ENCODE measurements at regions not wholly inside any gene's neighbourhood (a gene's known extent, or its start where the extent isn't known, plus 50 kb on each side); places are given as distances from the start of the nearest gene placed in this dataset.
"Not testable (repeated sequence)": the region's sequence is repeated elsewhere in the genome, so short reads cannot be mapped to it uniquely, and the experiment has no call there.

GRCh38 chr13:111060237-111060919 lies 54.7 kb upstream of the ARHGEF7 start:
- no peak overlapping the region for H3K9ac ChIP-seq (ENCODE audit: insufficient read depth, low read length, poor library complexity, severe bottlenecking)
- no peak for DNase-seq
- H3K4me1 Mint-ChIP-seq = no peaks in the 10 kb centered on the region
- TF ChIP-seq, protein P1, sequence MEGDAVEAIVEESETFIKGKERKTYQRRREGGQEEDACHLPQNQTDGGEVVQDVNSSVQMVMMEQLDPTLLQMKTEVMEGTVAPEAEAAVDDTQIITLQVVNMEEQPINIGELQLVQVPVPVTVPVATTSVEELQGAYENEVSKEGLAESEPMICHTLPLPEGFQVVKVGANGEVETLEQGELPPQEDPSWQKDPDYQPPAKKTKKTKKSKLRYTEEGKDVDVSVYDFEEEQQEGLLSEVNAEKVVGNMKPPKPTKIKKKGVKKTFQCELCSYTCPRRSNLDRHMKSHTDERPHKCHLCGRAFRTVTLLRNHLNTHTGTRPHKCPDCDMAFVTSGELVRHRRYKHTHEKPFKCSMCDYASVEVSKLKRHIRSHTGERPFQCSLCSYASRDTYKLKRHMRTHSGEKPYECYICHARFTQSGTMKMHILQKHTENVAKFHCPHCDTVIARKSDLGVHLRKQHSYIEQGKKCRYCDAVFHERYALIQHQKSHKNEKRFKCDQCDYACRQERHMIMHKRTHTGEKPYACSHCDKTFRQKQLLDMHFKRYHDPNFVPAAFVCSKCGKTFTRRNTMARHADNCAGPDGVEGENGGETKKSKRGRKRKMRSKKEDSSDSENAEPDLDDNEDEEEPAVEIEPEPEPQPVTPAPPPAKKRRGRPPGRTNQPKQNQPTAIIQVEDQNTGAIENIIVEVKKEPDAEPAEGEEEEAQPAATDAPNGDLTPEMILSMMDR (IDR thresholded peaks at IDR 0.05) = no peak
- no peak overlapping the region for H2AFZ ChIP-seq (ENCODE audit: insufficient read depth, low read depth, low read length, poor library complexity, severe bottlenecking)
- no peaks in the 10 kb centered on the region for H3K36me3 Mint-ChIP-seq
- no peaks in the 10 kb centered on the region for H3K4me1 ChIP-seq (ENCODE audit: control insufficient read depth in 1 of 2, insufficient read depth in 2 of 2, low read length in 2 of 2)
- peaks cover under 1 to 10% of the 10 kb centered on the region in 2 donors for H3K27me3 ChIP-seq (ENCODE audit: control insufficient read depth in 2 of 2, insufficient read depth in 2 of 2, low read length in 2 of 2)
- no peak overlapping the region for H3K4me3 ChIP-seq (replicated peaks in 1 of 3; ENCODE audit: low read depth in 2 of 3, low read length in 3 of 3)
- H3K27me3 Mint-ChIP-seq (ENCODE audit: low read depth in 3 of 3) = peaks cover 11 to 33% (median 24%) of the 10 kb centered on the region in 3 donors
- peaks cover 2 to 7% (median 5%) of the 10 kb centered on the region in 7 donors for H3K9me3 Mint-ChIP-seq
- no CpG with 5 or more reads among the region's 4 CpGs for WGBS (ENCODE audit: insufficient coverage)
- no peaks in the 10 kb centered on the region for H4K20me1 ChIP-seq (ENCODE audit: insufficient read depth, low read length)
- H3K9me3 ChIP-seq (replicated peaks in 1 of 2; ENCODE audit: control insufficient read depth in 1 of 2, insufficient read depth in 1 of 2, low read length in 2 of 2) = no peaks in the 10 kb centered on the region
- H3K4me3 Mint-ChIP-seq = no peak overlapping the region
- no peak overlapping the region for H3K4me2 ChIP-seq (replicated peaks; ENCODE audit: extremely low read depth, low read length, poor library complexity, severe bottlenecking)
- no peaks in the 10 kb centered on the region for H3K79me2 ChIP-seq (ENCODE audit: insufficient read depth, low read length)
- H3K27ac ChIP-seq (ENCODE audit: low read depth in 1 of 2, low read length in 2 of 2) = no peak overlapping the region
- H3K27ac Mint-ChIP-seq = peak overlapping the region in 1 of 7 donors; percentile 18
- no peaks in the 10 kb centered on the region for H3K36me3 ChIP-seq (replicated peaks in 1 of 2; ENCODE audit: control insufficient read depth in 1 of 2, insufficient read depth in 2 of 2, low read length in 2 of 2)
- intact Hi-C loops (cut with micrococcal nuclease) = no loop called here

- no peak overlapping the region for H3K4me3 ChIP-seq (replicated peaks in 1 of 3; ENCODE audit: low read depth in 2 of 3, low read length in 3 of 3)
- H3K4me2 ChIP-seq (replicated peaks; ENCODE audit: extremely low read depth, low read length, poor library complexity, severe bottlenecking) = no peak overlapping the region
- no peaks in the 10 kb centered on the region for H3K9me3 ChIP-seq (replicated peaks in 1 of 2; ENCODE audit: control insufficient read depth in 1 of 2, insufficient read depth in 1 of 2, low read length in 2 of 2)
- Mint-ChIP-seq H3K9me3 (peaks cover 2 to 7% (median 5%) of the 10 kb centered on the region in 7 donors), H3K4me3 (no peak overlapping the region), H3K27ac (no peak overlapping the region), H3K4me1 (no peaks in the 10 kb centered on the region), H3K27me3 (ENCODE audit: low read depth in 3 of 3) (peaks cover 7 to 23% (median 12%) of the 10 kb centered on the region in 3 donors), H3K36me3 (no peaks in the 10 kb centered on the region)
- WGBS (ENCODE audit: insufficient coverage) = 63% methylated on average over 1 of the region's 5 CpGs
- peaks cover 0 to 2% of the 10 kb centered on the region in 2 donors for H3K27me3 ChIP-seq (ENCODE audit: control insufficient read depth in 2 of 2, insufficient read depth in 2 of 2, low read length in 2 of 2)
- no peak overlapping the region for H2AFZ ChIP-seq (ENCODE audit: insufficient read depth, low read depth, low read length, poor library complexity, severe bottlenecking)
- no peak for DNase-seq
- no peaks in the 10 kb centered on the region for H3K79me2 ChIP-seq (ENCODE audit: insufficient read depth, low read length)
- TF ChIP-seq, protein P1 (IDR thresholded peaks at IDR 0.05) = no peak
- H3K4me1 ChIP-seq (ENCODE audit: control insufficient read depth in 1 of 2, insufficient read depth in 2 of 2, low read length in 2 of 2) = no peaks in the 10 kb centered on the region
- H3K36me3 ChIP-seq (replicated peaks in 1 of 2; ENCODE audit: control insufficient read depth in 1 of 2, insufficient read depth in 2 of 2, low read length in 2 of 2) = no peaks in the 10 kb centered on the region
- no peak overlapping the region for H3K27ac ChIP-seq (ENCODE audit: low read depth in 1 of 2, low read length in 2 of 2)
- H4K20me1 ChIP-seq (ENCODE audit: insufficient read depth, low read length) = no peaks in the 10 kb centered on the region
- H3K9ac ChIP-seq (ENCODE audit: insufficient read depth, low read length, poor library complexity, severe bottlenecking) = no peak overlapping the region
- intact Hi-C loops (cut with micrococcal nuclease) = no loop called here
Observed at GRCh38 chr13:111058796-111059506, 56.2 kb upstream of the ARHGEF7 start.

- H3K4me3 ChIP-seq (replicated peaks in 1 of 3; ENCODE audit: low read depth in 2 of 3, low read length in 3 of 3); H3K4me2 ChIP-seq (replicated peaks; ENCODE audit: extremely low read depth, low read length, poor library complexity, severe bottlenecking); H4K20me1 ChIP-seq (ENCODE audit: insufficient read depth, low read length); DNase-seq; H3K36me3 ChIP-seq (replicated peaks in 1 of 2; ENCODE audit: control insufficient read depth in 1 of 2, insufficient read depth in 2 of 2, low read length in 2 of 2); H3K4me1 Mint-ChIP-seq; H3K4me1 ChIP-seq (ENCODE audit: control insufficient read depth in 1 of 2, insufficient read depth in 2 of 2, low read length in 2 of 2); H3K27ac ChIP-seq (ENCODE audit: low read depth in 1 of 2, low read length in 2 of 2); H3K9ac ChIP-seq (ENCODE audit: insufficient read depth, low read length, poor library complexity, severe bottlenecking); intact Hi-C loops (cut with micrococcal nuclease); H3K27me3 ChIP-seq (ENCODE audit: control insufficient read depth in 2 of 2, insufficient read depth in 2 of 2, low read length in 2 of 2); H2AFZ ChIP-seq (ENCODE audit: insufficient read depth, low read depth, low read length, poor library complexity, severe bottlenecking); H3K36me3 Mint-ChIP-seq; H3K4me3 Mint-ChIP-seq; H3K79me2 ChIP-seq (ENCODE audit: insufficient read depth, low read length); H3K9me3 Mint-ChIP-seq; H3K9me3 ChIP-seq (replicated peaks in 1 of 2; ENCODE audit: control insufficient read depth in 1 of 2, insufficient read depth in 1 of 2, low read length in 2 of 2); H3K27ac Mint-ChIP-seq: not testable (repeated sequence)
- peaks cover 7 to 19% (median 11%) of the 10 kb centered on the region in 3 donors for H3K27me3 Mint-ChIP-seq (ENCODE audit: low read depth in 3 of 3)
Observed at GRCh38 chr13:111058339-111058738, 56.8 kb upstream of the ARHGEF7 start.
